GM12892 (cell line): ENCODE measurements at regions not wholly inside any gene's neighbourhood (a gene's known extent, or its start where the extent isn't known, plus 50 kb on each side); places are given as distances from the start of the nearest gene placed in this dataset.

Experiments
- POLR2A ChIP-seq: IDR thresholded peaks from 2 replicates; pipeline ENCODE4 v1.6.1; 2011; ENCODE audit warnings: low read depth, low read length, control low read depth
- POLR2AphosphoS5 ChIP-seq: IDR thresholded peaks from 2 replicates; pipeline ENCODE4 v1.6.1; 2011; ENCODE audit warnings: low read depth, low read length, control low read depth
- TAF1 ChIP-seq: IDR thresholded peaks from 2 replicates; pipeline ENCODE4 v1.6.1; 2011; ENCODE audit warnings: low read depth, mild to moderate bottlenecking, control low read depth, low read length, borderline replicate concordance

GRCh38 chr5:88322785-88323184 lies 54.1 kb upstream of the TMEM161B start:
- TF ChIP-seq POLR2AphosphoS5 (no peak), TAF1 (no peak), POLR2A (no peak)
